ENCODE measurements at regions not wholly inside any gene's neighbourhood (a gene's known extent, or its start where the extent isn't known, plus 50 kb on each side); places are given as distances from the start of the nearest gene placed in this dataset.
"Not testable (repeated sequence)": the region's sequence is repeated elsewhere in the genome, so short reads cannot be mapped to it uniquely, and the experiment has no call there.

DNA sequence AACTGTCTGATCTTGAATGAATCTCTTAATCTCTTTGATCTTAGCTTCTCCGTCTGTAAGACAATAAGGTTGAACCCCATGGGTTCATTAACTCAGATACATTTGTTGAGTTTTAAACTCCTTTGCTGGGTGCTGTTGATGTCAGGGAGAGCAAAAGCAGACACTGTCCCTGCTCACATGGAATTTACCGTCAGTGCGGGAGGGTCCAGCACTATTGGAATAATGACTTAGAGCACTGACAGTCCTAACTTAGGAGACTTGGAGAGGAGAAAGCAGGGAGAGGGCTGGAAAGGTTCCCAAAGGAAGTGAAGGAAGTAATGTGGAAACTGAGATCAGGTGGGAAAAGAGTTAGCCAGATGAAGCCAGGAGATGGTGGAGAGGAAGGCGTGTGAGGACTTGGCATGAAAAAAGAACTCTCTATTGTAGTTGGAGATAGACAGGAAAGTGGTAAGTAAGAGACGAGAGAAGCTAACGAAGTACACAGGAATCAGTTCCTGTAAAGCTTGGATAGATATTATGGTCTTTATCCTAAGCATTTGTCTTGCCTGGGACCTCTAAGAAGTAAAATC lies 141.4 kb upstream of the SERTAD2 start:
- no peak for DNase-seq

DNA sequence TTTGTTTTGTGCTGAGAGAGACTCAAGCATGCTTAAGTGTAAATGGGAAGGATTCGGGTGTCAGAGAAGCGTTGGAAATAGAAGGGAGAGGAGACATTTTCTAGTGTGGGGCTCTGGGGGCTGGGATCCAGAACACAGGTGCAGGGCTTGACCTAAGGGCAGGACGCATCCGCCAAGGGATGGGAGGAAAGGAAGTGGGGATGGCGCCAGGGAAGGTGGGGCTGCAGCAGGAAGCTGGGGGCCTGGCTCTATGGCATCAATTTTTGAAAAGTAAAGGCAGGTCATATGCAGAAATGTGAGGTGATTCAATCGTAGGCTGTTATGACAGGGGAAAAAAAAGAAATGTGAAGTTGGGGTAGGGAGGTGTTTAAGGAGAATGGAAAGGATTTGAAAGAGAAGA lies 143.2 kb upstream of the SERTAD2 start:
- DNase-seq = no peak

DNA sequence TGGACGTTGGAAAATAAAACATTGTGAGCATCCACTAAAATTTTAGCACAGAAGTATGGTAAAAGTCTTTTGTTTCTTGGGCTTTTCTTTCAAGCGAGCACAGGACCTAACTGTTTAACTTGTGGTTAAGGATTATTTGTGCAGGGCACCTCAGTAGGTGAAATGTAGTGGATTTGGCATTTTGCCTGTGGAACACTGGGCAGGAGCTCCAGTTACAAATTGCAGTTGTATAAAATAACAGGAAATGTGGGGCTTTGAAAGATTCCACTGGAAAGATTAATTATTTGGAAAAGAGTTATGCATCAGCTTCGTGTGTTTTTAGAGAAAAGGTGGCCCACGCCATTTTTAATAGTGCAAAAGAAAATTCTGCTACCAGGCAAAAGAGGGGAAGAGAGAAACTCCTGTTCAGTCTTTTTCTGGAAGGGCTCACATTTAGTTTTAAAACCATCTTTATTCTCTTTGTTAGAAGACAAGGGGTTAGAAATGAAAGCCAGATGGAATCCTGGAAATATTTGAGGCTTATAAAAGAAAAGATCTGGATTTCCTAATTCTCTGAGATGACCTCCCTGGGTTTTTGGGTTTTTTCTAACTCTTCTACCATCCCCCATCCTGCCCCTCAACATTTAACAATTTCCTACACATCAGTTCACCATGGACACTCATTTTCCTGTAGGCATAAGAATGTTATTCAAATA lies 144.3 kb upstream of the SERTAD2 start:
- DNase-seq = peak; percentile 37

DNA sequence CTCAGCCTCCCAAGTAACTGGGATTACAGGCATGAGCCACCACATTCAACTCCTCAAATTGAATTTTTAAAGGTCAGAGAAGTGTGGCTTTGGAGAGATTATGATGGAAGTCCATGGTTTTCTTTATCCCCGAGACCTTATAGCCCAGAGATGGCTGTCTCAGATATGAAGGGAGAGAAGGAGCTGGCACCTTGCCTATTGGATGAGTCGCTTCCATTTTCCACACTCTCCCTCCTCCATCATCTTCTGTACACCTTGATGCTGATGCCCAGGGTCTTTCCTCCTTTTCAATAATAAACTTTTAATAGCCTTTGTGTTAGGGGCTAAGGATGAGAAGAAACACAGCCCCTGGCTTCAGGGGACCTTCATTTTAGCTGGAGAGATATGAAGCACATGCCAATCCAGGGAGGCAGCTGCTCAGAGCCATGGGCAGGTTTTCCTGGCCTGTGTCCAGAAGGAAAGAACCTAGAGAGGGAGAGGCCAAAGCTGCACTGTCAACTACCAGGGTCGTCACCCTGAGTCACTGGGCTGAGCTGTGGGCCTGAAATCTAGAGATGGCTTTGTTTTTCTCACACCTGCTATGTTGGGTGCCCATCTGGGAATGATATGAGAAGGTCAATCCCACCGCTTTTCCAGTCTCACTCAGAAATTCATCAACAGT lies 146.0 kb upstream of the SERTAD2 start:
- DNase-seq = no peak

DNA sequence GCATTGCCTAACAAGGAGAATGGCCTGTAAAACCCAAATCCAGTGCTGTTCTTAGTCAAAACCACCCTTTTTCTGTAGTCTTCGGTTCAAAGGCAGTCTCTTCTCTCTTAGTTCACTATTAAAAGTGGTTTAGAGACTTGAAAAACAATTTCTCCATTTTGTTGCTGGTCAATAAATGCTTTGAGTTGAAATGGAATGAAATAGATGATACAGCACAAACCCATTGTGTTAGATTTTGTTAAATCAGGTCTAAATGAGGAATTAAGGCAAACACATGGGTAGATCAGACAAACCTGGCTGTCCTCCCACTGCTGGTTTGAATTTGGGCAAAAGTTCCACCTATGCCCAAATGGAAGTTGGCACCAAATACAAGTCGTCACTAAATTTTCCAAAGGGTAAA lies 150.1 kb upstream of the SERTAD2 start:
- DNase-seq = no peak

DNA sequence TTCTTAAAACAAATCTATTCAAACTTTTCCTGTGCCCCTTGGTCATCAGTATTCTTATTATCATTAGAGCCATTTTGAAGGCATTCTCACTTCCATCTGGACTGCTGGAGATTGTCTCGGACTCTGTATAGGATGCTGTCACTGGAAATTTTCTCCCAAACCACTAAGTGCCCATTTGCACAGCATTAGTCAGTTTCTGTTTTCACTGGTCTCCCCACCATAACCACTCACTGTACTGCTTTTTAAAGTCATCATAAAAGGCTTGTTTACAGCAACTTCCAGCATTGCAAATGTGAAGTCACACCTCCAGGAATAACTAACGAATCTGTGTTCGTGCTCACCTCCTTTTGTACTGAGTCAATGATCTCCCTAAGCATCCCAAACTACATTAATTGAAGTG lies 150.9 kb upstream of the SERTAD2 start:
- no peak for DNase-seq

DNA sequence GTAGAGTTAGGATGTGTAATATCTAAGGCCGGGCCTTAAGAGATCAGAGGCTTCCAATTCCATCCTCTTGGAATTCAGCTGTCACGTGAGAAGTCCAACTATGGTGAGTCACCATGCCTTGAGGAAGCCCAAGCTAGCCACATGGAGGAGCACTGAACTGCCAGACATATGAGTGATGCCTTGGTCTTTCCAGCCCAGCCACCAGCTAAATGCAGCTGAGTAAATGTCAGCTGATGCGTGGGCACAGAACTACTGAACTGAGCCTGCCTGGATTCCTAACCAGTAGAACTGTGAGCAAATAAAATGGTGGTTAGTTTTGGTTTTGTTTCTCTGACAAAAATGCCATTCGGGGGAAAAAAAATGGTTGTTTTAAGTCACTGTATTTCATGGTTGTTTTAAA lies 153.7 kb upstream of the SERTAD2 start:
- DNase-seq = no peak

DNA sequence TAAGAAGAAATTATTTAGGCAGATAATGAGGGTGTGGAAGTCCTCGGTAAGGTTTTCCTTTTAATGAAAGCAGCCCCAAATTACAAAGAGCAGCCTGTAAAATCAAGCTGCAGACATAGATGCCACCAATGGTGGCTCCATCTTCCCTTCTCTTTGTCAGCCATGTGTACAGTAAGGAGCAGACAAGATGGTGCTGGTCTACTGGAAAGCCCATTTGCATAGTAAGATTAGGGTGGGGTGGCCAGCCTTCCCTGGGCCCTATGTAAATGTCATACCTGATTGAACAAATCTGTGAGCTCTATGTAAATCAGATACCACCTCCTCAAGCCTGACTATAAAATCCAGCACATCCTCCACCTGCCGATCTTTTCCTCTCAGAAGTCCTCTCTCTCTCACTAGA lies 154.4 kb upstream of the SERTAD2 start:
- DNase-seq = no peak

DNA sequence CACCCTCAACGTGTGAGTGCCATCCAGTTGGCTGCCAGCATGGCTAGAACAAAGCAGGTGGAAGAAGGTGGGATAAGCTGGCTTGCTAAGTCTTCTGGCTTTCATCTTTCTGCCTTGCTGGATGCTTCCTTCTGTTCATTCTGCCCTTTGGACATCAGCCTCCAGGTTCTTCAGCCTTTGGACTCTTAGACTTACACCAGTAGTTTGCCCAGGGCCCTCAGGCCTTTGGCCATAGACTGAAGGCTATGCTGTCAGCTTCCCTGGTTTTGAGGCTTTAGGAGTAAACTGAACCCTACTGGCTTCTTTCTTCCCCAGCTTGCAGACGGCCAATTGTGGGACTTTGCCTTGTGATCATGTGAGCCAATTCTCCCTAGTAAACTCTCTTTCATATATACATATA lies 155.0 kb upstream of the SERTAD2 start:
- no peak for DNase-seq

DNA sequence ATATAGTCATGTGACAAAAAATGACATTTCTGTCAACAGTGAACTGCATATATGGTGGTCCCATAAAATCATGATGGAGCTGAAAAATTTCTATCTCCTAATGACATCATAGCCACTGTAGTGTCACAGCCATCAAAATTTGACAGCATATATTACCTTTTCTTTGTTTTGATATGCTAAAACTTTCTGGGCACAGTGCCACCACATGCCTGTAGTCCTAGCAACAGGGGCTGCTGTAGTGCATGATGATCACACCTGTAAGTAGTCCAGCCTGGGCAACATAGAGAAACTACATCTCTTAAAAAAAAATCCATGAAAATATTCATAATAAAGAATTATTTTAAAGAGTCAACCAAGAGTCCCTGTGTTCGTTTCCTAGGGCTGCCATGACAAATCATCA lies 155.5 kb upstream of the SERTAD2 start:
- DNase-seq = no peak

DNA sequence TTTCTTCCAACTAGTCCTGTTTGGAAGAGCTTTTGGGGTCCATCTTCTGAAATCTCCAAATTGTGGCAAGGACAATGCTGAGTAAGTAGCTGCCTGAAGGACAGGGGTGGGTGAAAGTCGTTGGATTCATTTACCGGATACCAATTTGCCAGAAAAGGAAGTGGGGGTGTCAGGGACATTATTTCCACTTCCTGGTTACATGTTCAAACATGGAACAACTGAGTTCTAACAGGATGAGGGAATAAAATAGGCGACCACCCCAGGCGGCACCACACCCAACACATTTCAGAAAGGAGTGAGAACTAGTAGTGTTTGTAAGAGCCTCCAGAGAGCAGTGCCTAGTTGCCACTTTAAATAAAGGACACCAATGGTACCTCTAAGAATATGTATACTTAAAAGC lies 158.6 kb upstream of the SERTAD2 start:
- DNase-seq = no peak

DNA sequence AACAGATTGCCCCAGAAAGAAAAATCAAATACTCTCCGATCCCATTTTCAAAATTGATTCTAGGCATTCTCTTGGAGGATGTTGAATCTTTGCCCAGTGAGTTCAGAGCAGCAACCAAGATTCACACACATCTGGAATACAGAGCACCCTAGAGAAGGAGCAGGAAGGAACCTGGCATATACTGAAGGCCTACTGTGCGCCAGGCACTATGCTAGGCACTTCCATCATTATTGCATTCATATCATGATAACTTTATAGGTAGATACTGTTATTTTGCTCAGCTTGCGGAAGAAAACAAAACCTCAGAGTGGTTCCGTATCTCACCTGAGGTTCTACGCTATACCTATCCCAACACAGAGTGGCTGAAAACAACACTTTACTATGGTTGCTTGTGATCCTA lies 160.3 kb upstream of the SERTAD2 start:
- DNase-seq = no peak

DNA sequence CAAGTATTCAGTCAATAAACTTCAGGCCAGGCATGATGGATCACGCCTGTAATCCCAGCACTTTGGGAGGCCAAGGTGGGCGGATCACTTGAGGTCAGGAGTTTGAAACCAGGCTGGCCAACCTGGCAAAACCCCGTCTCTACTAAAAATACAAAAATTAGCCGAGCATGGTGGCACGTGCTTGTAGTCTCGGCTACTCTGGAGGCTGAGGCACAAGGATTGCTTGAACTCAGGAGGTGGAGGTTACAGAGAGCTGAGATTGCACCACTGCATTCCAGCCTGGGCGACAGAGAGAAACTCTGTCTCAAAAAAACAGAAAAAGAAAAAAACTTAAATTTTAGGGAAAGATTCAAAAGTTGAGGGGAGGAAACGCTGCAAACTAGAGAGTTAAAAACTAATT lies 162.8 kb upstream of the SERTAD2 start:
- not testable (repeated sequence) for DNase-seq

DNA sequence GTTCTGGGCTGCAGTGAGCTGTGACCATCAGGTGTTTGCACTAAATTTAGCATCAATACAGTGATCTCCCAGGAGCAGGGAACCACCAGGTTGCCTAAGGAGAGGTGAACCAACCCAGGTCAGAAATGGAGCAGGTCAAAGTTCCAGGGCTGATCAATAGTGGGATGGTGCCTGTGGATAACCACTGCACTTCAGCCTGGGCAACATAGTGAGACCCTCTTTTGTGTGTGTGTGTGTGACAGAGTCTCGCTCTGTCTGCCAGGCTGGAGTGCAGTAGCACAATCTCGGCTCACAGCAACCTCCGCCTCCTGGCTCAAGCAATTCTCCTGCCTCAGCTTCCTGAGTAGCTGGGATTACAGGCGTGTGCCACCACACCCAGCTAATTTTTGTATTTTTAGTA lies 163.7 kb upstream of the SERTAD2 start:
- DNase-seq = no peak

DNA sequence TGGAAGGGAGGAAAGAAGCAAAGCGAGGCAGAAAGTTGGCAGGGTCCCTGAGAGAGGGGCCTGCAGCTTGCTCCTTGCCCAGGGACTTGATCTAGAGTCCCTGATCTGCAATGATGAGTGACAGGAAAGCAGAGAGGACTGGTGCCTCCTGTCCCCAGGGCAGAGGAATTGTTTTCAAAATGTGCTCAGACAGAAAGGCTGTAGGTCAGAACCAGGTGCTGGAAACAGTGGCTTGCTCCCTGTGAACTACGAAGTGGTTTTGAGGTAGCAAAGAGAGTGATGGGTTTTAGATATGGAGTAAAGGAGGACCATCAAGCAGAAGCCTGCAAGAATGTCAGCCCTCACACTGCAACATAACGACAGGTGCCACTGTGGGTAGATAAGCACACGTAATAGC lies 164.9 kb upstream of the SERTAD2 start:
- no peak for DNase-seq

DNA sequence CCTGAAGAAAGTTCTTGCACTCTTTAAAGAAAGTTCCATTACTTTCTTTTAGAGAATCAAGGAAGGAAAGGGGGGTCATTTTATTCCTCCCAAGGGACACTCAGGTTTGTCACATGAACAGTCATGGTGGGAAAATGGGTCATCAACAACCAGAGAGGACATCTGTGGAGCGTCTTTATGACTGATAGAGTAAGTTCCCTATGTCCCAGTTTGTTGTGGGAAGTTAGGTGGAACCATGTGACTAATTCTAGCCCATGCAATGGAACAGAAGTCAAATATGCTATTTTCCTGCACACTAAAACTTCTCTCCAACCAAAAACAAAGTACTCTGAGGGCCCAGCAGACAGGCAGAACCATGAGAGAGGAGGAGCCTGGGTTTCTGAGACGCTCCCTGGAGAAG lies 165.6 kb upstream of the SERTAD2 start:
- no peak for DNase-seq

DNA sequence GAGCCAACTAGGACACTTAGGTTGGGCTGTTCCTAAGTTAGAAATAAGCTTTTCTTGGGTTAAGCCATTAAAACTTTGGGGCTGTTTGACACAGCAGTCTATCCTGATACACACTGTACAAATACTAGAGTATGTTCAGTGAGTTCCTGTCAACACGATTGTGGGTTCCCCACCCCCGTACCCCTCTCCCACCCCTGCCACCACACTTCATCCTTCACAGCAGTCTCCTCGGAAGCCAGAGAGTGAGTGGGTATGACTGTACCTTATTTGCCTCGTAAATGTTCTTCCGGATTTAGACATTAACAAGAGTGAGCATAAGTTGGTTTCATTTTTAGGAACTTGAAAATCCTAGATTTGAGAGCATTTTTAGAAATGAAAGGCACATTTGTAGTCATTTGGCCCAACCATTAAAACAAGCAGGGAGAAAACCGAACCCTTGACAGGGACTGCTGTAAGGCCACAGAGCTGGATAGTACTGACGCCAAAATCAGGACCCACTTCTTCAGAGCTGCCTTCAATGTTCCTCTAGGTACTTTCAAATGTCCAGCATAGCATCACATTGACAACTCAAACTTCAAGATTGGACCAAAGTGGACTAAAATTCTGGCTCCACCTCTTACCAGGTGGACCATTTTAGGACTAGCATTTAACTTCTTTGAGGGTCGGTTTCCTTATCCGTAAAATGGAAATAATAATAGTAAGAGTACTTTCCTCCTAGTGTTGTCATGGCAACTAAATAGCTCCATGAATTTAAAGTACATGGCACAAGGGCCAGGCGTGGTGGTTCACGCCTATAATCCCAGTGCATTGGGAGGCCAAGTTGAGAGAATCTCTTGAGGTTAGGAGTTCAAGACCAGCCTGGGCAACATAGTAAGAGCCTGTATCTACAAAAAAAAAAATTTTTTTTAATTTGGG lies 166.3 kb upstream of the SERTAD2 start:
- DNase-seq = no peak

DNA sequence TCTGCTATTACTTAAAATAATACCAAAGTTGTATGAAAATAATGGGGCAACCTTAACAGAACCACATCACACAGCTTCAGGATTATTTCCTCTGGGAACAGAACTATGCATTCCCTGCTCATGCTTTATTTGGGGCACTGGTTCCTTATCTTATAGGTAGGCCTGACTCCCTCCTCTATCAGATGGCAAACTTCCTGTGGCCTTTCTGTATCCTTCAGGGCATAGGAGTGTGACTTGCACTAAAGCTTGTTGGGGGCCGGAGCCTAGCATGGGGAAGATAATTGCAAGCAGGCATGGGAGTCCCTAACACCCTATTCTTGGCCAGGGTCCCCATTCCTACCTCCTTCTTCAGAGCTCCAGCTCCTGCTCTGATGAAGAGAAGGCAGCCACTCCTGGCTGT lies 167.2 kb upstream of the SERTAD2 start:
- DNase-seq = no peak

DNA sequence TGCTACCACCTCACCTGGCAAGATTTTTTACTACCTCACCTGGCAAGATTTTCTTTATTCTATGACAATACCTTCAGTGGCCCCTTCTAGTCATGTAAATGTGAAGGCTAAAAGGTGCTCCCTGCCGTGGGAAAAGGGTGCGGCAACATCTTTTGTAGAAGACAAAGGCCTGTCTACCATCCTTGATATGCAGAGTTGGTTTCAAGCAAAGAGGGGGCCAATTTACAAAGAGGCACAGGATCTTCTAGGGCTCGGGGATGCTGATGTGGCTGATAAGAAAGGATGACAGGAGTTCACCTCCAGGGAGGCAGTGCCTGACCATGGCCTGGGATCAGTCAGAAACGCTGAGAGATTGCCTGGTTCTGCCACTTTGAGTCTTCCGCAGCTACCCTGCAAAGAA lies 165.4 kb upstream of the SLC1A4 start:
- DNase-seq = no peak

DNA sequence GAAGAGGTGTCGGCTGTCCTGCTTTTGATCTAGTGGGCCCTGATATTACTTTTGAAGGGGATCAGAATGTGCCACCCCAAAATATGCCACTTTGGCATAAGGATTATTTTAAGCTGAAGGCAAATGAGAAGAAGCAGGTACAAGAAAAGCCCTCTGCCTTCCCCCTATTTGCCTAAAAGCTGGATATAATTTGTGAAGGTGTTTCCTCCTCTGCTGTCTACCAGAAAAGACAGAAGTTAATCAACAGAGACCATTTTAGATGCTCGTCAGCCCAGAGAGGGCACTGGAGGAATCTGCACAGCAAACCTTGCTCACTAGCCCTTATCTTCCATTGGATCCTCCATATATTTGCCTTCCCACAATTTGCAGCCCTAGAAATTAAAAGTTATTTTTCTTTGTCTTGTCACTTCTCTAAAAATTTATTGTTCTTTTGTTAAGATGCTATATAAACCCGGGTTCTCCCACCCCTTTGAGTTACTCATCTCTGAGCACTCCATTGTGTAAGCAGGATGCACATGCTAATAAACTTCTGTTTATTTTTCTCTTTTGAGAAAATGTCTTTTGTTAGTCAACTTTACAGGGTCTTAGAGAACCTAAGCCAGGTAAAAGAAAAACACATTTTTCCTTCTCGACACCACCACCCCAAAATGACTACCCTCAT lies 163.2 kb upstream of the SLC1A4 start:
- no peak for DNase-seq

DNA sequence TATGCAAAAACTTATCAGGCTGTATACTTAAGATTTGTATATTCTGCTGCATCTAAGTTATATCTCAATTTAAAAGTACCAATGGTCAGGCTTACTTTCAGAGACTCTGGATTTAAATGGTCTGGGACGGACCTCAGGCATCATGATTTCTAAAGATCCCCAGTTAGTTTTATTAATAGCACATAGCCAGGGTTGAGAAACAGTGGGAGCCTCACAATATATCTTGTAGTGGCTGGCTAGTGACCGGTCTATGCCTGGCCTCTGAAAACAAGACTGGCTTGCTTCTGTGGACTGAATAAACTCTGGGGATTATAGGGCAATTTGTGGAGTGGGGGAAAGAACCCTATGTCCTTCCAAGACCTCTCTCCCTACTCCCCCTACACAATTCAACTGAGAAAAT lies 162.5 kb upstream of the SLC1A4 start:
- DNase-seq = no peak

DNA sequence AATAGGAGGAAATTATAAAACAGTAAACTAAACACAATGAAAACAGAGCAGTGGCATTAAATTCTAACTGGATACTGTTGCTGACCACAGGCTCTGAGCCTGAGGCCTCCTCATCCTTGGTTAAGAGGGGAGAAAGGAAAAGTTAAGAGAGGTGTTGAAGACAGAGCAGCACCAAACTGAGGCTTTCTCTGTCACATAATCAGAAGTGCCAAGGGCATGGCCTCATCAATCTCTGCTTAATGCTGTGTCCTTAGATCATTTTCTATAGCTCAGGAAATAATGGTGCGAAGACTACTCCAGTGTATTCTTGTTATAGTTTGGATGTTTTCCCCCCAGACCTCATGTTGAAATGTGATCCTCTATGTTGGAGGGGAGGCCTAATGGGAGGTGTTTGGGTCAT lies 160.9 kb upstream of the SLC1A4 start:
- no peak for DNase-seq
